ENCODE measurements at regions not wholly inside any gene's neighbourhood (a gene's known extent, or its start where the extent isn't known, plus 50 kb on each side); places are given as distances from the start of the nearest gene placed in this dataset.

GRCh38 chr7:54615-55014 is 137.8 kb upstream of the FAM20C start:
- TF ChIP-seq CTCF (IDR thresholded peaks at IDR 0.05) (no peak), MAFK (IDR thresholded peaks at IDR 0.05; ENCODE audit: partially characterized antibody) (no peak), USF2 (IDR thresholded peaks at IDR 0.05) (no peak), POLR2A (IDR thresholded peaks at IDR 0.05; ENCODE audit: low read length) (no peak), POLR2AphosphoS2 (conservative IDR thresholded peaks at IDR 0.05; ENCODE audit: low read length) (no peak), EP300 (IDR thresholded peaks at IDR 0.05) (no peak), CBX8 (IDR thresholded peaks at IDR 0.05) (no peak)
